Mesenteric fat pad (tissue), 1 donor: ENCODE measurements at regions not wholly inside any gene's neighbourhood (a gene's known extent, or its start where the extent isn't known, plus 50 kb on each side); places are given as distances from the start of the nearest gene placed in this dataset.

Source experiments
- DNase-seq: peaks from one replicate; pipeline ENCODE4 v3.0.0-alpha.2; 2020; ENCODE audit warnings: low spot score
- donor health status: DM: yes; HTN: yes; CAD: no.

GRCh38 chr4:3852309-3852708 lies 86.1 kb downstream of the ADRA2C start:
- DNase-seq = no peak

- DNase-seq = no peak
These were observed 86.5 kb downstream of the ADRA2C start for GRCh38 chr4:3852711-3853110.

- no peak for DNase-seq
These were observed 87.3 kb downstream of the ADRA2C start for GRCh38 chr4:3853388-3854035.

- no peak for DNase-seq
These were observed 88.5 kb downstream of the ADRA2C start for GRCh38 chr4:3854661-3855060.

GRCh38 chr4:3855646-3856045 lies 89.5 kb downstream of the ADRA2C start:
- DNase-seq = no peak

- DNase-seq = no peak
These were observed 90.5 kb downstream of the ADRA2C start for GRCh38 chr4:3856604-3857204.

- DNase-seq = no peak
These were observed 91.2 kb downstream of the ADRA2C start for GRCh38 chr4:3857269-3857926.

GRCh38 chr4:3858046-3858730 lies 92.0 kb downstream of the ADRA2C start:
- no peak for DNase-seq

GRCh38 chr4:3858765-3859388 lies 92.7 kb downstream of the ADRA2C start:
- no peak for DNase-seq

- DNase-seq = no peak
These were observed 93.4 kb downstream of the ADRA2C start for GRCh38 chr4:3859571-3859970.

- DNase-seq = no peak
These were observed 94.1 kb downstream of the ADRA2C start for GRCh38 chr4:3860061-3860912.

- DNase-seq = no peak
These were observed 94.9 kb downstream of the ADRA2C start for GRCh38 chr4:3860913-3861636.

GRCh38 chr4:3861720-3862639 lies 95.8 kb downstream of the ADRA2C start:
- no peak for DNase-seq

GRCh38 chr4:3862640-3863420 lies 96.6 kb downstream of the ADRA2C start:
- no peak for DNase-seq

- DNase-seq = no peak
These were observed 97.9 kb downstream of the ADRA2C start for GRCh38 chr4:3863841-3864741.

GRCh38 chr4:3864742-3865721 lies 98.8 kb downstream of the ADRA2C start:
- DNase-seq = no peak
